ENCODE measurements at regions not wholly inside any gene's neighbourhood (a gene's known extent, or its start where the extent isn't known, plus 50 kb on each side); places are given as distances from the start of the nearest gene placed in this dataset.

- peak overlapping the region; percentile 80 for H3K4ac ChIP-seq (ENCODE audit: low read depth, low read length)
- no peak overlapping the region for H3K27ac ChIP-seq (ENCODE audit: low read depth, low read length)
- H3K27me3 ChIP-seq (ENCODE audit: insufficient read depth, low read length): no peaks in the 10 kb centered on the region
- H4K91ac ChIP-seq (ENCODE audit: low read depth, low read length): no peak overlapping the region
- H3K14ac ChIP-seq (ENCODE audit: low read length): peak overlapping the region; percentile 32
- DNase-seq: peak; percentile 63 to 83
- H4K8ac ChIP-seq (ENCODE audit: low read depth, low read length): no peak overlapping the region
- peak overlapping the region; percentile 51 for H2BK12ac ChIP-seq (ENCODE audit: low read length)
- no peak overlapping the region for H2BK5ac ChIP-seq (ENCODE audit: low read depth, low read length, poor library complexity)
- WGBS (ENCODE audit: extremely low coverage, insufficient coverage, insufficient read length): no CpG with 5 or more reads among the region's 7 CpGs
- H2AFZ ChIP-seq (ENCODE audit: insufficient read depth, low read length, poor library complexity): no peak overlapping the region
- H4K12ac ChIP-seq (ENCODE audit: low read depth, low read length): no peak overlapping the region
- no peak overlapping the region for H3K23ac ChIP-seq (ENCODE audit: low read length)
- H3K9ac ChIP-seq (ENCODE audit: low read length): no peak overlapping the region
- no peak overlapping the region for H2BK120ac ChIP-seq (ENCODE audit: insufficient read depth, low read length, poor library complexity)
- no peak overlapping the region for H3K4me3 ChIP-seq (ENCODE audit: low read depth, low read length)
- H3K79me1 ChIP-seq (ENCODE audit: low read length): peaks cover 19% of the 10 kb centered on the region
- H3K4me2 ChIP-seq (ENCODE audit: low read length): no peak overlapping the region
- no peaks in the 10 kb centered on the region for H3K79me2 ChIP-seq (ENCODE audit: control insufficient read depth, insufficient read depth, low read length, poor library complexity)
- H2AK5ac ChIP-seq (ENCODE audit: low read length): peak overlapping the region; percentile 18
- no peak overlapping the region for H3K18ac ChIP-seq (ENCODE audit: low read length)
- H3K9me3 ChIP-seq (ENCODE audit: insufficient read depth, low read depth, low read length): no peaks in the 10 kb centered on the region
- H3K4me1 ChIP-seq (ENCODE audit: control insufficient read depth in 1 of 2, insufficient read depth in 2 of 2, low read length in 2 of 2): peaks cover 9 to 16% of the 10 kb centered on the region in 2 experiments
- no peaks in the 10 kb centered on the region for H3K36me3 ChIP-seq (ENCODE audit: control insufficient read depth in 1 of 2, insufficient read depth in 2 of 2, low read length in 2 of 2)
These were observed 134.6 kb downstream of the SOX4 start for GRCh38 chr6:21728141-21728540.

- Histone ChIP-seq H3K4me3 (ENCODE audit: low read depth, low read length) (no peak overlapping the region), H4K8ac (ENCODE audit: low read depth, low read length) (peak overlapping the region; percentile 7), H2BK120ac (ENCODE audit: insufficient read depth, low read length, poor library complexity) (no peak overlapping the region), H4K12ac (ENCODE audit: low read depth, low read length) (no peak overlapping the region), H3K4me1 (ENCODE audit: control insufficient read depth in 1 of 2, insufficient read depth in 2 of 2, low read length in 2 of 2) (peaks cover 9 to 18% of the 10 kb centered on the region in 2 experiments), H3K36me3 (ENCODE audit: control insufficient read depth in 1 of 2, insufficient read depth in 2 of 2, low read length in 2 of 2) (no peaks in the 10 kb centered on the region), H3K27me3 (ENCODE audit: insufficient read depth, low read length) (no peaks in the 10 kb centered on the region), H3K4me2 (ENCODE audit: low read length) (no peak overlapping the region), H3K23ac (ENCODE audit: low read length) (no peak overlapping the region), H3K14ac (ENCODE audit: low read length) (no peak overlapping the region), H3K79me2 (ENCODE audit: control insufficient read depth, insufficient read depth, low read length, poor library complexity) (no peaks in the 10 kb centered on the region), H3K9me3 (ENCODE audit: insufficient read depth, low read depth, low read length) (no peaks in the 10 kb centered on the region), H3K18ac (ENCODE audit: low read length) (no peak overlapping the region), H2AFZ (ENCODE audit: insufficient read depth, low read length, poor library complexity) (no peak overlapping the region), H2BK12ac (ENCODE audit: low read length) (peak overlapping the region; percentile 55), H3K4ac (ENCODE audit: low read depth, low read length) (peak overlapping the region; percentile 75), H3K27ac (ENCODE audit: low read depth, low read length) (no peak overlapping the region), H3K79me1 (ENCODE audit: low read length) (peaks cover 20% of the 10 kb centered on the region), H2AK5ac (ENCODE audit: low read length) (no peak overlapping the region), H2BK5ac (ENCODE audit: low read depth, low read length, poor library complexity) (no peak overlapping the region), H4K91ac (ENCODE audit: low read depth, low read length) (peak overlapping the region; percentile 58), H3K9ac (ENCODE audit: low read length) (no peak overlapping the region)
- DNase-seq: peak; percentile 22 to 68
- WGBS (ENCODE audit: extremely low coverage, insufficient coverage, insufficient read length): no CpG with 5 or more reads among the region's 4 CpGs
These were observed 135.9 kb downstream of the SOX4 start for GRCh38 chr6:21729431-21729830.

GRCh38 chr6:21730533-21730932 lies 137.0 kb downstream of the SOX4 start:
- Histone ChIP-seq H3K18ac (ENCODE audit: low read length) (no peak overlapping the region), H3K4me3 (ENCODE audit: low read depth, low read length) (no peak overlapping the region), H3K36me3 (ENCODE audit: control insufficient read depth in 1 of 2, insufficient read depth in 2 of 2, low read length in 2 of 2) (no peaks in the 10 kb centered on the region), H3K4me2 (ENCODE audit: low read length) (no peak overlapping the region), H4K91ac (ENCODE audit: low read depth, low read length) (peak overlapping the region; percentile 10), H3K4ac (ENCODE audit: low read depth, low read length) (peak overlapping the region; percentile 13), H3K9me3 (ENCODE audit: insufficient read depth, low read depth, low read length) (no peaks in the 10 kb centered on the region), H3K79me2 (ENCODE audit: control insufficient read depth, insufficient read depth, low read length, poor library complexity) (no peaks in the 10 kb centered on the region), H2AK5ac (ENCODE audit: low read length) (peak overlapping the region; percentile 13), H2BK120ac (ENCODE audit: insufficient read depth, low read length, poor library complexity) (no peak overlapping the region), H2AFZ (ENCODE audit: insufficient read depth, low read length, poor library complexity) (no peak overlapping the region), H2BK5ac (ENCODE audit: low read depth, low read length, poor library complexity) (no peak overlapping the region), H3K9ac (ENCODE audit: low read length) (no peak overlapping the region), H3K14ac (ENCODE audit: low read length) (no peak overlapping the region), H3K27ac (ENCODE audit: low read depth, low read length) (no peak overlapping the region), H4K12ac (ENCODE audit: low read depth, low read length) (no peak overlapping the region), H3K23ac (ENCODE audit: low read length) (no peak overlapping the region), H3K79me1 (ENCODE audit: low read length) (peaks cover 20% of the 10 kb centered on the region), H3K4me1 (ENCODE audit: control insufficient read depth in 1 of 2, insufficient read depth in 2 of 2, low read length in 2 of 2) (peaks cover 9 to 17% of the 10 kb centered on the region in 2 experiments), H2BK12ac (ENCODE audit: low read length) (peak overlapping the region; percentile 63), H4K8ac (ENCODE audit: low read depth, low read length) (no peak overlapping the region), H3K27me3 (ENCODE audit: insufficient read depth, low read length) (no peaks in the 10 kb centered on the region)
- no CpG with 5 or more reads among the region's 11 CpGs for WGBS (ENCODE audit: extremely low coverage, insufficient coverage, insufficient read length)
- no peak for DNase-seq

GRCh38 chr6:21731411-21732031 lies 138.0 kb downstream of the SOX4 start:
- no peak overlapping the region for H4K8ac ChIP-seq (ENCODE audit: low read depth, low read length)
- no peaks in the 10 kb centered on the region for H3K27me3 ChIP-seq (ENCODE audit: insufficient read depth, low read length)
- H3K79me1 ChIP-seq (ENCODE audit: low read length): peaks cover 16% of the 10 kb centered on the region
- H2AK5ac ChIP-seq (ENCODE audit: low read length): no peak overlapping the region
- no peak overlapping the region for H3K9ac ChIP-seq (ENCODE audit: low read length)
- H3K4ac ChIP-seq (ENCODE audit: low read depth, low read length): no peak overlapping the region
- no peak overlapping the region for H4K91ac ChIP-seq (ENCODE audit: low read depth, low read length)
- no peaks in the 10 kb centered on the region for H3K9me3 ChIP-seq (ENCODE audit: insufficient read depth, low read depth, low read length)
- peaks cover 3 to 12% of the 10 kb centered on the region in 2 experiments for H3K4me1 ChIP-seq (ENCODE audit: control insufficient read depth in 1 of 2, insufficient read depth in 2 of 2, low read length in 2 of 2)
- H3K4me3 ChIP-seq (ENCODE audit: low read depth, low read length): no peak overlapping the region
- peak overlapping the region; percentile 17 for H3K27ac ChIP-seq (ENCODE audit: low read depth, low read length)
- no peak overlapping the region for H2AFZ ChIP-seq (ENCODE audit: insufficient read depth, low read length, poor library complexity)
- peaks cover under 1% of the 10 kb centered on the region for H3K79me2 ChIP-seq (ENCODE audit: control insufficient read depth, insufficient read depth, low read length, poor library complexity)
- no peak overlapping the region for H3K18ac ChIP-seq (ENCODE audit: low read length)
- DNase-seq: peak; percentile 36 to 78
- no peak overlapping the region for H3K14ac ChIP-seq (ENCODE audit: low read length)
- H2BK120ac ChIP-seq (ENCODE audit: insufficient read depth, low read length, poor library complexity): no peak overlapping the region
- H3K23ac ChIP-seq (ENCODE audit: low read length): no peak overlapping the region
- H2BK12ac ChIP-seq (ENCODE audit: low read length): peak overlapping the region; percentile 5
- H3K4me2 ChIP-seq (ENCODE audit: low read length): no peak overlapping the region
- no peaks in the 10 kb centered on the region for H3K36me3 ChIP-seq (ENCODE audit: control insufficient read depth in 1 of 2, insufficient read depth in 2 of 2, low read length in 2 of 2)
- no peak overlapping the region for H2BK5ac ChIP-seq (ENCODE audit: low read depth, low read length, poor library complexity)
- no CpG with 5 or more reads among the region's 5 CpGs for WGBS (ENCODE audit: extremely low coverage, insufficient coverage, insufficient read length)
- H4K12ac ChIP-seq (ENCODE audit: low read depth, low read length): no peak overlapping the region

Data from trophoblast cell (in vitro differentiated cells and primary cell).